ENCODE measurements at regions not wholly inside any gene's neighbourhood (a gene's known extent, or its start where the extent isn't known, plus 50 kb on each side); places are given as distances from the start of the nearest gene placed in this dataset.
"Not testable (repeated sequence)": the region's sequence is repeated elsewhere in the genome, so short reads cannot be mapped to it uniquely, and the experiment has no call there.

DNA sequence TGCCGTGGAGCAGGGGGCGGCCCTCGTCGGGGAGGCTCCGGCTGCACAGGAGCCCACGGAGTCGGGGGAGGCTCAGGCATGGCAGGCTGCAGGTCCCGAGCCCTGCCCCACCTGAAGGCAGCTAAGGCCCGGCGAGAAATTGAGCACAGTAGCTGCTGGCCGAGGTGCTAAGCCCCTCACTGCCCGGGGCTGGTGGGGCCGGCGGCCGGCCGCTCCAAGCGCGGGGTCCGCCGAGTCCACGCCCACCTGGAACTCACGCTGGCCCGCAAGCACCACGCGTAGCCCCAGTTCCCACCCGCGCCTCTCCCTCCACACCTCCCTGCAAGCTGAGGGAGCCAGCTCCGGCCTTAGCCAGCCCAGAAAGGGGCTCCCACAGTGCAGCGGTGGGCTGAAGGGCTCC is 589.4 kb downstream of the PPP4R3C start:
- no peak for DNase-seq (ENCODE audit: low spot score)

DNA sequence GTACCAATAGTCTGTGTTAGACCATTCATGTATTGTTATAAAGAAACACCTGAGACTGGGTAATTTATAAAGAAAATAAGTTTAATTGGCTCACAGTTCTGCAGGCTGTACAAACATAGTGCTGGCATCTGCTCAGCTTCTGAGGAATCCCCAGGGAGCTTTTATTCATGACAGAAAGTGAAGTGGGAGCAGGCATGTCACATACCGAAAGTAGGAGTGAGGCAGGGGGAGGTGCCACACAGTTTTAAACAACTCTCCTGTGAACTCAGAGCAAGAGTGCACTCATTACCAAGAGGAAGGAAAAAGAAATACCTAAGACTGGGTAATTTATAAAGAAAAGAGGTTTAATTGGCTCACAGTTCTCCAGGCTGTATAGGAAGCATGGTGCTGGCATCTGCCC is 591.2 kb downstream of the PPP4R3C start:
- no peak for DNase-seq (ENCODE audit: low spot score)

- no peak for DNase-seq (ENCODE audit: low spot score)
Measured at GRCh38 chrX:26851981-26852380, 611.2 kb downstream of the PPP4R3C start.

DNA sequence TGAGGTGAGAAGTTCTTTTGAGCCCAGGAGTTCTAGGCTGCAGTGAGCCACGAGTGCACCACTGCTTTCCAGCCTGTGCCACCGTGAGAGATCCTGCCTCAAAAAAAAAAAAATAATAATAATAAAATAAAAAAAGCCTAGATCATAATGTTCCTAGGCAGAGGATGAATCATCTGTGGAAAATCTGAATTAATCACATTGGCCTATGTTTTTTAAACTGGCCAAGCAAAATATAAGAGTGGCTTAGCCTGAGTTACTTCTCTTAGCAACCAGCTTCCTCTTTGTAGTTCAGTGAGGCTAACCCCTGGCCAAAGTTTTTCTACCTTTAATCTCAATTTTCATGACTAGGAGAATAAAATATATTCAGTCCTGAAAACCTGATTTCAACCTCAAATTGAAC is 614.6 kb downstream of the PPP4R3C start:
- no peak for DNase-seq (ENCODE audit: low spot score)

- DNase-seq (ENCODE audit: low spot score), result no peak
Measured at GRCh38 chrX:26845056-26845455, 618.1 kb downstream of the PPP4R3C start.

GRCh38 chrX:26822448-26822847 is 606.5 kb downstream of the MAGEB5 start:
- DNase-seq (ENCODE audit: low spot score), result no peak

- DNase-seq (ENCODE audit: low spot score), result no peak
Measured at GRCh38 chrX:26789751-26790150, 573.8 kb downstream of the MAGEB5 start.

- DNase-seq (ENCODE audit: low spot score), result no peak
Measured at GRCh38 chrX:26788402-26788998, 572.5 kb downstream of the MAGEB5 start.

- peak; percentile 1 for DNase-seq (ENCODE audit: low spot score)
Measured at GRCh38 chrX:26783512-26784225, 567.7 kb downstream of the MAGEB5 start.

- no peak for DNase-seq (ENCODE audit: low spot score)
Measured at GRCh38 chrX:26778320-26778888, 562.4 kb downstream of the MAGEB5 start.

DNA sequence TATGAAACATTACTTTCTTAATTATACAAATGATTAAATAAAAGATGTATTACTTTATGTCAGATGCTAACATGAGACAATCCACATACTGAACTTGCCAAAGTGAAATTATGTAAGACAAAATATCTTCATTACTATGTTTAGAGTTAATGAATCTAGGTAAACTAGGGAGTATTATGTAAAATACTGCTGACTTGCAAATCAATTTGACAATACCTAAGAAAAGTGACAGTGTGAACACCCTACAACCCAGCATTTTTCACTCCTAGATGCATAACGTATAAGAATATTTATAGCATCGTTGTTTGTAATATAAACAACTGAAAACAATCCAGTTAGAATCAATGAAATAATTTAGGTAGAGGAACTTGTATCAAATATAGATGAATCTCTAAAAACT is 546.3 kb downstream of the MAGEB5 start:
- DNase-seq (ENCODE audit: low spot score), result no peak

GRCh38 chrX:26755760-26756159 is 539.8 kb downstream of the MAGEB5 start:
- not testable (repeated sequence) for DNase-seq (ENCODE audit: low spot score)

GRCh38 chrX:26747877-26748276 is 531.9 kb downstream of the MAGEB5 start:
- DNase-seq (ENCODE audit: low spot score), result no peak

- no peak for DNase-seq (ENCODE audit: low spot score)
Measured at GRCh38 chrX:26722666-26723428, 506.9 kb downstream of the MAGEB5 start.

DNA sequence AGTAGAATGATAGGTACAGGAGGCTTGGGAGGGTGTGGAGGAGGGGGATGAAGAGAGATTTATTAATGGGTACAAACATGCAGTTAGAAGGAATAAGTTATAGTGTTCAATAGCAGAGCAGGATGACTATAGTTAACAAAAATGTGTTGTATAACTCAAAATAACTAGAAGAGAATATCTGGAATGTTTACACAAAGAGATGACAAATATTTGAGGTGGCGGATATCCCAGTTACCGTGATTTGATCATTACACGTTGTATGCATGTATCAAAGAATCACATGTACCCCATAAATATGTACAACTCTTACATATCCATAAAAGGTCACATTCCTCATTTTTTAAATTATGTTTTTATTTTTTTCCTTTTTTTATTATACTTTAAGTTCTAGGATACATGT is 456.6 kb downstream of the MAGEB5 start:
- DNase-seq (ENCODE audit: low spot score), result no peak

GRCh38 chrX:26670521-26670920 is 454.6 kb downstream of the MAGEB5 start:
- no peak for DNase-seq (ENCODE audit: low spot score)

DNA sequence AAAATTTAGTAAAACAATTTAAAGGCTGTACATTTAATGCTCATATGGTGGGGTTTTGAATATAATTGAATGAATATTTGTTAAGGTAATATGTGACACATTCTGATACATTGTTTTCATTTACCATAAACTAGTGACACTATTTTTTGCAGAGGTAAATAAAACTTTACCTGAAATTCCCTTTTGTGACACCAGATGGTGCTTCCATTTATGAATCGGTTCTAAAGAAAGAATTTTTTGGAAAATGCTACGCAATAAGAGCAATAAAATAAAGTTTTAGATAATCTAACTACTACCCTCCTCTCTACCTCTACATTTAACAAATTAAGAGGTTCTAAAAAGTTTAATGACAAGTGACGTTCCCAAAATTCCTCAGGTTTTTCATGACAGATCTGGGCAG is 448.9 kb downstream of the MAGEB5 start:
- DNase-seq (ENCODE audit: low spot score), result no peak

GRCh38 chrX:26653050-26653449 is 437.1 kb downstream of the MAGEB5 start:
- DNase-seq (ENCODE audit: low spot score), result no peak

DNA sequence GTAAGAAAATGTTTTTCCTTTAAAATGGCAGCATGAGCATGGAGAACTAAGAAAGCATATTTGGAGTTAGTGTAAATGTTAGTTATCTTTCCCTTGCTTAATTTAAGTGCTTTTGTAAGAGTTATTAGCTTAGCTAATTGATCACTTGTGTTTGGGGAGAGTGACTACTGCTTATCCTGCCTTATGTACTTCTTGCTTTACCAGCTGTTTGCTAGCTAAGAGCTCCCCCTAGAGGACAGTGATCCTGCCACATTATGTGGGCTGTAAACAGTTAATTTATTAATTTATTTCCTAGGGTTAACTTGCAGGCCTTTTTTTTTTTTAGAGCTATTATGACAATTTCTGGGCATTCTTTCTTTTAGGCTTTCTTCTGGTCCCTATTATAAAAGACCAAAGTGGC is 435.8 kb downstream of the MAGEB5 start:
- DNase-seq (ENCODE audit: low spot score), result no peak

GRCh38 chrX:26649534-26649933 is 433.6 kb downstream of the MAGEB5 start:
- peak; percentile 2 for DNase-seq (ENCODE audit: low spot score)

- no peak for DNase-seq (ENCODE audit: low spot score)
Measured at GRCh38 chrX:26631385-26631784, 415.4 kb downstream of the MAGEB5 start.

- DNase-seq (ENCODE audit: low spot score), result no peak
Measured at GRCh38 chrX:26613956-26614355, 398.0 kb downstream of the MAGEB5 start.

GRCh38 chrX:26606971-26607370 is 391.0 kb downstream of the MAGEB5 start:
- no peak for DNase-seq (ENCODE audit: low spot score)

All from germinal center (tissue), 1 donor.